Neural progenitor cell (in vitro differentiated cells): ENCODE measurements at regions not wholly inside any gene's neighbourhood (a gene's known extent, or its start where the extent isn't known, plus 50 kb on each side); places are given as distances from the start of the nearest gene placed in this dataset.

Experiments
- DNase-seq: peaks from one replicate; pipeline ENCODE4 v3.0.0-alpha.2; 2016; ENCODE audit warnings: low spot score
- H2AFZ ChIP-seq: fragments of 200-600 bp; sonication (generic); replicated peaks from 2 replicates; pipeline ENCODE4 v1.6.1; 2016; ENCODE audit warnings: antibody characterized with exemption
- H3F3A ChIP-seq: fragments of 200-600 bp; sonication (generic); 2 replicates; pipeline ENCODE4 v1.6.1; 2016; ENCODE audit warnings: antibody characterized with exemption, low read depth
- H3K27ac ChIP-seq: fragments of 200-600 bp; sonication (generic); 2 replicates; pipeline ENCODE4 v1.5.1; 2016; ENCODE audit warnings: mild to moderate bottlenecking
- H3K27me3 ChIP-seq: fragments of 200-600 bp; sonication (generic); 2 replicates; pipeline ENCODE4 v1.6.1; 2016; ENCODE audit warnings: mild to moderate bottlenecking, moderate library complexity
- H3K36me3 ChIP-seq: fragments of 200-600 bp; sonication (generic); 2 replicates; pipeline ENCODE4 v1.5.1; 2016
- H3K4me1 ChIP-seq: fragments of 200-600 bp; sonication (generic); 2 replicates; pipeline ENCODE4 v1.6.1; 2016; ENCODE audit warnings: mixed run types
- H3K4me2 ChIP-seq: fragments of 200-600 bp; sonication (generic); 2 replicates; pipeline ENCODE4 v1.6.1; 2016
- H3K4me3 ChIP-seq: fragments of 200-600 bp; sonication (generic); 2 replicates; pipeline ENCODE4 v1.5.1; 2016
- H3K79me2 ChIP-seq: fragments of 200-600 bp; sonication (generic); 2 replicates; pipeline ENCODE4 v1.6.1; 2016; ENCODE audit warnings: low read depth
- H3K9ac ChIP-seq: fragments of 200-600 bp; sonication (generic); 2 replicates; pipeline ENCODE4 v1.6.1; 2016
- H3K9me3 ChIP-seq: fragments of 200-600 bp; sonication (generic); 2 replicates; pipeline ENCODE4 v1.5.1; 2016; ENCODE audit warnings: low read depth
- H4K20me1 ChIP-seq: fragments of 200-600 bp; sonication (generic); 2 replicates; pipeline ENCODE4 v1.6.1; 2016; ENCODE audit warnings: low read depth
- H3K27ac Mint-ChIP-seq: 3 replicates; pipeline ENCODE4 v1.8.0; 2021; ENCODE audit warnings: mixed read lengths
- H3K27me3 Mint-ChIP-seq: 2 replicates; pipeline ENCODE4 v1.8.0; 2022; ENCODE audit warnings: low read depth, mild to moderate bottlenecking, inconsistent platforms, moderate library complexity, mixed read lengths; ENCODE audit not compliant: insufficient read depth
- H3K36me3 Mint-ChIP-seq: 3 replicates; pipeline ENCODE4 v1.8.0; 2021; ENCODE audit warnings: mixed read lengths
- H3K4me1 Mint-ChIP-seq: 3 replicates; pipeline ENCODE4 v1.8.0; 2021; ENCODE audit warnings: mixed read lengths
- H3K4me3 Mint-ChIP-seq: 3 replicates; pipeline ENCODE4 v1.8.0; 2021; ENCODE audit warnings: mild to moderate bottlenecking, moderate library complexity, mixed read lengths
- H3K9me3 Mint-ChIP-seq: 3 replicates; pipeline ENCODE4 v1.8.0; 2020; ENCODE audit warnings: mixed read lengths
- CTCF ChIP-seq: fragments of 200-600 bp; sonication (generic); IDR thresholded peaks from 2 replicates; pipeline ENCODE4 v1.5.1; 2017; ENCODE audit warnings: antibody characterized with exemption, mild to moderate bottlenecking
- EZH2 ChIP-seq: fragments of 200-600 bp; sonication (generic); IDR thresholded peaks from 2 replicates; pipeline ENCODE4 v1.6.1; 2017; ENCODE audit warnings: antibody characterized with exemption, mild to moderate bottlenecking, moderate library complexity
- EZH2phosphoT487 ChIP-seq: fragments of 200-600 bp; sonication (generic); IDR thresholded peaks from 2 replicates; pipeline ENCODE4 v1.6.1; 2017; ENCODE audit warnings: antibody characterized with exemption

- no peak overlapping the region for H3K4me3 Mint-ChIP-seq
- H3K4me1 Mint-ChIP-seq = peaks cover 61% of the 10 kb centered on the region
- TF ChIP-seq EZH2phosphoT487 (no peak), EZH2 (no peak), CTCF (no peak)
- Histone ChIP-seq H3K4me1 (peaks cover 50% of the 10 kb centered on the region), H3K4me3 (no peak overlapping the region), H3F3A (peaks cover 35% of the 10 kb centered on the region), H3K27ac (no peak overlapping the region), H3K27me3 (no peaks in the 10 kb centered on the region), H3K36me3 (no peaks in the 10 kb centered on the region), H3K9ac (no peak overlapping the region), H3K9me3 (no peaks in the 10 kb centered on the region), H3K79me2 (peaks cover 57% of the 10 kb centered on the region), H3K4me2 (no peak overlapping the region), H4K20me1 (no peaks in the 10 kb centered on the region), H2AFZ (no peak overlapping the region)
- peaks cover 9% of the 10 kb centered on the region for H3K9me3 Mint-ChIP-seq
- H3K27me3 Mint-ChIP-seq = no peaks in the 10 kb centered on the region
- H3K36me3 Mint-ChIP-seq = peaks cover 14% of the 10 kb centered on the region
- peak overlapping the region; percentile 80 for H3K27ac Mint-ChIP-seq
- no peak for DNase-seq
Measured at GRCh38 chr4:182177166-182177565, 66.0 kb upstream of the TENM3 start.

- Mint-ChIP-seq H3K27me3 (no peaks in the 10 kb centered on the region), H3K27ac (no peak overlapping the region), H3K4me1 (peaks cover 64% of the 10 kb centered on the region), H3K4me3 (peak overlapping the region; percentile 67), H3K36me3 (peaks cover 11% of the 10 kb centered on the region), H3K9me3 (peaks cover 2% of the 10 kb centered on the region)
- Histone ChIP-seq H3K79me2 (peaks cover 41% of the 10 kb centered on the region), H3K4me1 (peaks cover 54% of the 10 kb centered on the region), H3K9me3 (no peaks in the 10 kb centered on the region), H4K20me1 (no peaks in the 10 kb centered on the region), H2AFZ (no peak overlapping the region), H3K27me3 (no peaks in the 10 kb centered on the region), H3K4me2 (peak overlapping the region; percentile 67), H3K9ac (no peak overlapping the region), H3K36me3 (no peaks in the 10 kb centered on the region), H3K4me3 (peak overlapping the region; percentile 23), H3K27ac (peak overlapping the region; percentile 64), H3F3A (peaks cover 35% of the 10 kb centered on the region)
- peak; percentile 87 for DNase-seq
- peak; percentile 60 for TF ChIP-seq EZH2phosphoT487
- no peak for TF ChIP-seq CTCF
Measured at GRCh38 chr4:182179105-182179504, 64.1 kb upstream of the TENM3 start.

- peak overlapping the region; percentile 23 for H3K4me3 ChIP-seq
- peaks cover 33% of the 10 kb centered on the region for H3F3A ChIP-seq
- H4K20me1 ChIP-seq = no peaks in the 10 kb centered on the region
- H2AFZ ChIP-seq = no peak overlapping the region
- H3K27me3 ChIP-seq = no peaks in the 10 kb centered on the region
- Mint-ChIP-seq H3K27me3 (no peaks in the 10 kb centered on the region), H3K9me3 (peaks cover 2% of the 10 kb centered on the region), H3K4me3 (peak overlapping the region; percentile 57), H3K4me1 (peaks cover 64% of the 10 kb centered on the region), H3K27ac (peak overlapping the region; percentile 92), H3K36me3 (peaks cover 11% of the 10 kb centered on the region)
- H3K79me2 ChIP-seq = peaks cover 36% of the 10 kb centered on the region
- peaks cover 54% of the 10 kb centered on the region for H3K4me1 ChIP-seq
- peak overlapping the region; percentile 64 for H3K27ac ChIP-seq
- no peak overlapping the region for H3K9ac ChIP-seq
- DNase-seq = no peak
- H3K9me3 ChIP-seq = no peaks in the 10 kb centered on the region
- H3K4me2 ChIP-seq = peak overlapping the region; percentile 67
- no peak for TF ChIP-seq CTCF
- TF ChIP-seq EZH2phosphoT487 = no peak
- TF ChIP-seq EZH2 = no peak
- no peaks in the 10 kb centered on the region for H3K36me3 ChIP-seq
Measured at GRCh38 chr4:182179751-182180150, 63.5 kb upstream of the TENM3 start.
